ENCODE measurements at regions not wholly inside any gene's neighbourhood (a gene's known extent, or its start where the extent isn't known, plus 50 kb on each side); places are given as distances from the start of the nearest gene placed in this dataset.

- TF ChIP-seq POLR2AphosphoS5 (IDR thresholded peaks at IDR 0.05; ENCODE audit: borderline replicate concordance, low read depth, low read length) (no peak), EZH2 (IDR thresholded peaks at IDR 0.05) (no peak)
These were observed 376.9 kb upstream of the CTSO start for GRCh38 chr4:156330436-156331031.
